Central memory CD8-positive, alpha-beta T cell (primary cell): ENCODE measurements at regions not wholly inside any gene's neighbourhood (a gene's known extent, or its start where the extent isn't known, plus 50 kb on each side); places are given as distances from the start of the nearest gene placed in this dataset.

ENCODE experiments used
- ATAC-seq: fragments of 150-1000 bp; cut with Tn5 transposase; replicated peaks from 2 replicates; pipeline ENCODE4 v1.10.0; 2022; ENCODE audit warnings: mild to moderate bottlenecking, moderate FRiP score, moderate number of reproducible peaks; ENCODE audit not compliant: poor library complexity, severe bottlenecking; ENCODE audit errors: extremely low read depth
- DNase-seq, 2 donors: peaks; one replicate each; pipeline ENCODE4 v3.0.0; 2021; ENCODE audit warnings: low spot score in 2 of 2
- H3K27ac Mint-ChIP-seq: one replicate; pipeline ENCODE4 v1.8.0; 2022; ENCODE audit warnings: low read depth, mild to moderate bottlenecking, moderate library complexity, mixed read lengths
- H3K27me3 Mint-ChIP-seq: one replicate; pipeline ENCODE4 v1.8.0; 2022; ENCODE audit warnings: mixed read lengths
- H3K36me3 Mint-ChIP-seq: one replicate; pipeline ENCODE4 v1.8.0; 2022; ENCODE audit warnings: mild to moderate bottlenecking, moderate library complexity, mixed read lengths; ENCODE audit not compliant: insufficient read depth
- H3K4me1 Mint-ChIP-seq: one replicate; pipeline ENCODE4 v1.8.0; 2022; ENCODE audit warnings: mixed read lengths
- H3K4me3 Mint-ChIP-seq: one replicate; pipeline ENCODE4 v1.8.0; 2022; ENCODE audit warnings: mild to moderate bottlenecking, moderate library complexity, mixed read lengths
- H3K9me3 Mint-ChIP-seq: one replicate; pipeline ENCODE4 v1.8.0; 2022; ENCODE audit warnings: mixed read lengths

DNA sequence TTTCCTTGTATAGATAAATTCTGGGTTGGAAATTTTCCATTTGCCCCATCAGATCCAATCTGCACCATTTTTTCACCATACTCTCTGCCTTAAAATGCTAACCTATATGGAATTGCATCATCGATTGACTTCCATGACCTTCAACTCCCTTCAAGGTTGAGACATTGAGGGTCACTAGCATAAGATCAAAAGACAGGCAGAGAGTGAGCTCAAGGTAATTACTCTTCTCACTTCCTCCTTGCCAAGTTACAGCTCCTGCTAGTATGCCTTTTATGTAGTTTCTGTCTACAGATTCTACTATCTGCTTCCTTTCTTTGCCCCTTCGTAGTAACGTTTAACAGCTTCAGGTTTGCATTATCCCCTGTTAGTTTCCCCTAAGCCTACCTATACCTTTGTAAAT is 1127.7 kb upstream of the LRRTM3 start:
- no peak overlapping the region for H3K4me3 Mint-ChIP-seq
- H3K27ac Mint-ChIP-seq, result no peak overlapping the region
- peaks cover 11% of the 10 kb centered on the region for H3K9me3 Mint-ChIP-seq
- no peaks in the 10 kb centered on the region for H3K27me3 Mint-ChIP-seq
- DNase-seq (no peak), ATAC-seq (no peak)
- H3K4me1 Mint-ChIP-seq, result no peaks in the 10 kb centered on the region
- no peaks in the 10 kb centered on the region for H3K36me3 Mint-ChIP-seq

DNA sequence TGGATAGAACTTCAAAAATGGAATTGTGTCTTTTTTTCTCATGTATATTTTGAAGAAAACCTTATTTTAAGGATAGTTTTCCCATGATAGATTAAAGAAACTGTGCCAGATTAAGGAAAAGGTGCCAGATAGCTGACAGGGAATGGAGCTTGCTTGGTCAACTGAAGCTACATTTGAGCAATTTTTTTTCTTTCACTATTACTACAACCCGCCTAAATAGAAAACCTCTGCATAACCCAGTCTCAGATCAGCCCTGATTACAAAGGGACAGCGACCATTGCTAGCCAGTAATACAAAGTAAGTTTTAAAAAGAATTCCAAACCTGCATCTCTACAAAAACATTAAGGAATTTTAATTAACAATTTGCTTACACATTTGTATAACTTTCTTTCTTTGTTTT is 1123.4 kb upstream of the LRRTM3 start:
- Mint-ChIP-seq H3K4me3 (no peak overlapping the region), H3K4me1 (no peaks in the 10 kb centered on the region)

DNA sequence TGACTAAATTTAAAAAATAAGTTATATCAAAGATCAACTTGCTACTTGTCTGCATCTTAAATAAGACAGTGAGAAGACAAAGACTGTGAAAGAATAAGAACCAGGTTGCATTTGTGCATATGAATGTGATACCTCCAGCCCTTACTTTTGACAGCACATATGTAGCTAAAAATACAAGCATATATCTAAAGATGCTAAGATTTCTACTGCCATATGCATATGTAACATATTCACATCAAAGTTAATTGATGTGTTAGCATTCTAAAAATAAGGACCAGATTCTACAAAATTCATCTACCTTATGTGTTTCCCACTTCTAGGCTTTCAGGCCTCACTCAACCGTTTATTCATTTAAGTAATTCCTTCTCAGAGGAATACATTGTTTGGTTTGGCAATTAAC is 1120.3 kb upstream of the LRRTM3 start:
- Mint-ChIP-seq H3K27me3 (no peaks in the 10 kb centered on the region), H3K9me3 (peaks cover 13% of the 10 kb centered on the region), H3K27ac (no peak overlapping the region), H3K36me3 (no peaks in the 10 kb centered on the region), H3K4me3 (no peak overlapping the region), H3K4me1 (no peaks in the 10 kb centered on the region)
- ATAC-seq (no peak), DNase-seq (no peak)

More for the DNA sequence above, 1123.4 kb upstream of the LRRTM3 start:
- ATAC-seq (no peak), DNase-seq (no peak)
- H3K27me3 Mint-ChIP-seq, result no peaks in the 10 kb centered on the region
- H3K9me3 Mint-ChIP-seq, result peaks cover 10% of the 10 kb centered on the region
- H3K36me3 Mint-ChIP-seq, result no peaks in the 10 kb centered on the region
- no peak overlapping the region for H3K27ac Mint-ChIP-seq

DNA sequence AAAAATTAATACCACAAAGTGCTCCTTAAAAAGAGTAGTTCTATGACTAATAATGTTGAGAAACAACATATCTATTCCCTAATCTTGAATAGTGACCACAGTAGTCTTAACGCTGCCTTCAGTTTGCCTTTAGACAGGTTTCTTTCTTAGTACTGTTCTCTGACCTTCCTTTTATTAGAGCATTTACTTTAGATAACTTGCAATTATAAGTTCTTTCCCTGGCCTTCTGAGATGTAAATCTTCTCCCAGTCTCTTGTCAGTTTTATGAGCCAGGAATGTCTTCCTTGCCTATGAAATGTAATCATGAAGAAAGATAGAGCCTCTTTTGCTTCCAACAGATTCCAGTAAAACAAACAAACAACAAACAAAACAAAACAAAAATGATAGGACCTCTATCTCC is 1119.8 kb upstream of the LRRTM3 start:
- no peak for ATAC-seq
- no peaks in the 10 kb centered on the region for H3K36me3 Mint-ChIP-seq
- H3K4me1 Mint-ChIP-seq, result no peaks in the 10 kb centered on the region
- H3K9me3 Mint-ChIP-seq, result peaks cover 13% of the 10 kb centered on the region
- no peak overlapping the region for H3K27ac Mint-ChIP-seq
- no peaks in the 10 kb centered on the region for H3K27me3 Mint-ChIP-seq
- DNase-seq, result no peak
- no peak overlapping the region for H3K4me3 Mint-ChIP-seq

DNA sequence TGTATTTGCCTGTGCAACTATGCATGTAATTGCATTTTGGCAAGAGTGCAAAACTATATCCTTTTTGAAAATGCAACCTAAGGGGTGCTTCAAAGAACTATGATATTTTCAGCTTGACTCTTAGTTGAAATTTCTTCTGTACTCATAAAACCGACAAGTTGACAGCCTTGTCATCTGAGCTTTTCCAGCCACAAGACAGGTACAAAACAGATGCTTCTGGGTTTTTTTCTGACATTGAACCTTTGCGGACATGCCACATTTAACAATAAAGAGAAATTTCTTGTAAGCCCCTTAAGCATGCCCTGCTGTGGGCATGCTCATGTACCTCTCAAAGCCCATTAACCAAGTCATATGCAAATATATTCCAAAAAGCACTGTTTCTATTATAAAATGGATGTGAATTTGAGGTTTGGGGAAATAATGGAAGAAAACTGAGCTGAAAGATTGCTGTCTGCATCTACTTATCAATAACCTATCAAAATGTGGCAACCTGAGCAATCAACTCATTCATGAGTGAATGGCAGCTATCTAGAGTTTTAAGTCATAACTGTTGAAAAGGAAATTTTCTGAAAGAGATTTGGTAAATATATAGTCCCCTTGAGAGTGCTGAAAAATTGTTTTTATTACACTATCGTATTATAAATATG is 1117.0 kb upstream of the LRRTM3 start:
- Mint-ChIP-seq H3K4me3 (no peak overlapping the region), H3K27me3 (no peaks in the 10 kb centered on the region), H3K36me3 (no peaks in the 10 kb centered on the region), H3K4me1 (no peaks in the 10 kb centered on the region), H3K9me3 (peaks cover 13% of the 10 kb centered on the region), H3K27ac (no peak overlapping the region)
- ATAC-seq (no peak), DNase-seq (no peak)

DNA sequence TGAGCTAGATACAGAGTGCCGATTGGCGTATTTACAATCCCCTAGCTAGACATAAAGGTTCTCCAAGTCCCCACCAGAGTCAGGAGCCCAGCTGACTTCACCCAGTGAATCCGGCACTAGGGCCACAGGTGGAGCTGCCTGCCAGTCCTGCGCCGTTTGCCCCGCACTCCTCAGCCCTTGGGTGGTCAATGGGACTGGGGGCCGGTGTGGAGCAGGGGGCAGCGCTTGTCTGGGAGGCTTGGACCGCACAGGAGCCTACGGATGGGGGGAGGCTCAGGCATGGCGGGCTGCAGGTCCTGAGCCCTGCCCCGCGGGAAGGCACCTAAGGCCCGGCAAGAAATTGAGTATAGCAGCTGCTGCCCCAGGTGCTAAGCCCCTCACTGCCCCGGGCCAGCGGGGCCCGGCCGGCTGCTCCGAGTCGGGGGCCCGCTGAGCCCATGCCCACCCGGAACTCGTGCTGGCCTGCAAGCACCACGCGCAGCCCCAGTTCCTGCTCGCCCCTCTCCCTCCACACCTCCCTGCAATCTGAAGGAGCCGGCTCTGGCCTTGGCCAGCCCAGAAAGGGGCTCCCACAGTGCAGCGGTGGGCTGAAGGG is 1113.8 kb upstream of the LRRTM3 start:
- H3K4me1 Mint-ChIP-seq, result no peaks in the 10 kb centered on the region
- H3K9me3 Mint-ChIP-seq, result peaks cover 20% of the 10 kb centered on the region
- H3K4me3 Mint-ChIP-seq, result no peak overlapping the region

DNA sequence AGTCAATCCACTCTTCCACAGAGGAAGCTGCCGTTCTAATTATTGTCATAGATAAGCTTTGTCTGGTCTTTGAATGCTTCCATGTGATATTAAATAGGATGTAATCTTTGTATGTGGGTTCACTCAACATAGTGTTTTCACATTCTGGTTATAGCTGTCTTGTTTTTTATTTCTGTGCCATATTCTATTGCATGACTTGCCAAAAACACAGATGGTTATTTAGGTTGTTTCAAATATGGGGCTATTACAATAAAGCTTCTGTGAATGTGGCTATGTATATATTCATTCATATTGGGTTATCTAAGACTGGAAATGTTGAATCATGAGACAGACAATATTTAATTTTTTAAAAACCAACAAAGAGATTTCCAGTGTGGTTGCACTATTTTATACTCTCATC is 1109.3 kb upstream of the LRRTM3 start:
- ATAC-seq (no peak), DNase-seq (no peak)
- H3K36me3 Mint-ChIP-seq, result no peaks in the 10 kb centered on the region
- no peak overlapping the region for H3K27ac Mint-ChIP-seq
- H3K4me1 Mint-ChIP-seq, result no peaks in the 10 kb centered on the region
- H3K4me3 Mint-ChIP-seq, result no peak overlapping the region
- H3K9me3 Mint-ChIP-seq, result peaks cover 13% of the 10 kb centered on the region
- H3K27me3 Mint-ChIP-seq, result no peaks in the 10 kb centered on the region

More for the DNA sequence above, 1113.8 kb upstream of the LRRTM3 start:
- ATAC-seq (no peak), DNase-seq (no peak)
- Mint-ChIP-seq H3K36me3 (no peaks in the 10 kb centered on the region), H3K27me3 (no peaks in the 10 kb centered on the region), H3K27ac (no peak overlapping the region)

DNA sequence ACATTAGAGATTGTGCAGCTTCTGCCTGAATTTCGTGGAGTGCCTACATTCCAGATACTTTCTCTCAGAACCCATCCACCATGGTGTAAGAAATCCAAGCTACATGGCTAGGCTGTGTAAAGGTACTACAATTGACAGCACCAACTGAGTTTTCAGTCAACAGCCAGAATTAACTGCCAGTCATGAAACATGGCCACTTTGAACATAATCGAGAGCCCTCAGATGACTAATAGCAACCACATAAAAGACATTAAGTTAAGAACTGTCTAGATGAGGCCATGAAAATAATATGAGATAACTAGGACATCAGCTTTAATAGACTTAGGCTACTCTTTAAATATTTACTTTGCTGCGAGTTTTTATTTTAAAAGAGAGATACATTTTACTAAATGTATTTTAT is 1106.8 kb upstream of the LRRTM3 start:
- Mint-ChIP-seq H3K27me3 (no peaks in the 10 kb centered on the region), H3K4me3 (no peak overlapping the region), H3K27ac (no peak overlapping the region), H3K36me3 (no peaks in the 10 kb centered on the region), H3K9me3 (peaks cover 13% of the 10 kb centered on the region), H3K4me1 (no peaks in the 10 kb centered on the region)
- DNase-seq, result no peak
- ATAC-seq, result no peak

DNA sequence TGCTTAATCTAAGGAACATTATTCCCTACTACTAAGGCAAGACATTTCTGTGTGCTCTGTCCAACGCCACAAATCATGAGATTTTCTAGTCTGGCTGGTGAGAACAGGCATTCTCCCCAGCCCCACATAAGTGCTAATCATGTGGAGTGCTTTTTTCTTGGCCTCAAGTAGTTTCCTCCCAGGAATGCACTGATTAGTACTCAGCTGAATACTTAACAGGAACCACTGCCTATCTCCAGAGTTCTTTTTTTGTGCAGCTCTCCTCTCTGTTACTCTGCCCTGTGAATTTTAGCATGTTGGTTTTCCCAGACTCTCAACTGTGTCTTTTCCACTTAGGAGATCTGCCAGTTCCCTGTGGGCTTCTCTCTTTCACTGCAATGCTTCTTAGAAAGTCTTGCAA is 1098.5 kb upstream of the LRRTM3 start:
- DNase-seq (no peak), ATAC-seq (no peak)
- Mint-ChIP-seq H3K4me1 (no peaks in the 10 kb centered on the region), H3K4me3 (no peak overlapping the region), H3K27ac (no peak overlapping the region), H3K27me3 (no peaks in the 10 kb centered on the region), H3K9me3 (peaks cover 6% of the 10 kb centered on the region), H3K36me3 (no peaks in the 10 kb centered on the region)

DNA sequence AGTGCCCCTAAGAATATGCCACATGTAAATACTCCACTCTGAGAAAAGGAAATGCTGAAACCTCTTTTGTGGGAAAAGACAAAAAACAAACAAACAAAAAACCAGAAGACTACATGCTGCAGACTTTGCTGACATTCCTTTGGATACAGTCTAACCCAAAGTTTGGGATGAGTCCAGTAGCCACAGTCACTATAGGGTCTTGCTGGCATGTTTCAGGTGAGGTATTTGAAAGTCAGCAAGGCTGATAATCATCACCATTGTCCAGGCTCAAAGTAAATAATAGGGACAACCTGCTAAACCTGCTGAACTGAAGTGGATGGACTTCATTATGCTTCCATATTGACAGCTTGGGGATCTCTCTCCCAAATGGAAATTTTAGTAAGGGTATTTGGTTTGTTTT is 1087.0 kb upstream of the LRRTM3 start:
- Mint-ChIP-seq H3K27ac (no peak overlapping the region), H3K4me1 (no peaks in the 10 kb centered on the region), H3K4me3 (no peak overlapping the region), H3K27me3 (no peaks in the 10 kb centered on the region), H3K9me3 (peaks cover 16% of the 10 kb centered on the region), H3K36me3 (peaks cover 1% of the 10 kb centered on the region)
- no peak for DNase-seq
- no peak for ATAC-seq

DNA sequence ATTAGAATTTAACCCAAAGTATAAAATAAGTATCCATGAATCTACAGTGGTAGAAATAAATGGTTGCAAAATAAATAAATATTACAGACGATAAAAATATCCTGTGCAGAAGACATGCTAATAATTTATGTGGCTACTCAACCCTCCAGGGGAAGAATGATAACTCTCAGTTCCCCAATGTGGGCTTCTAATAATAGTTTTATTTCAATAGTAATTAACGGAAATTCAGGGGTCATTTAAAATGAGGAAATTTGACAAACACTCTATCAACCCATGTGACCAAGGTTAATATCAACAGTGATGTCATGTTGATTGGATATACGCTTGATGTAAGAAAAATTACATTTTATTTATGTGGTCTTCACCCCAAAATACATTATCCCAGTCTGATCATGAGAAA is 1082.6 kb upstream of the LRRTM3 start:
- Mint-ChIP-seq H3K4me1 (no peaks in the 10 kb centered on the region), H3K9me3 (peaks cover 21% of the 10 kb centered on the region), H3K36me3 (peaks cover 1% of the 10 kb centered on the region), H3K4me3 (no peak overlapping the region), H3K27me3 (no peaks in the 10 kb centered on the region), H3K27ac (no peak overlapping the region)
- no peak for DNase-seq
- ATAC-seq, result no peak

DNA sequence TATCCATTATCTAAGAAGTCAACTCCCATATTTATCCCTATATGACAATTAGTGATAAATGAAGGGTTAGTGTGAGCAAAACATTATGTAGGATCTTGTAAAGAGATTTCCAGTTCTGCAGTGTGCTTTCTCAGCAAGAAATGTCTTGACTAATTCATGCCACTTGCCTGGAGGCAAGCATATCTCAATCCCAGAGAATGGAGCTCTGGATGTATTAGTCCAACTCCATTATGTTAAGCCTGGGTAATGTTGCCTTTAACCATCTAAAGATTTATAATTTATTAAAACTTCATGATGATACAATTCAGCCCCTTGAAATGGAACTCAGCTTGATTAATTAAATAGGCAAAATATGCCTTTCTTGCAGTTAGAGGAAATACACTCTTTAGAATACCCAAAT is 1079.9 kb upstream of the LRRTM3 start:
- Mint-ChIP-seq H3K9me3 (peaks cover 20% of the 10 kb centered on the region), H3K27me3 (no peaks in the 10 kb centered on the region), H3K4me3 (no peak overlapping the region), H3K36me3 (no peaks in the 10 kb centered on the region), H3K27ac (no peak overlapping the region), H3K4me1 (no peaks in the 10 kb centered on the region)
- ATAC-seq, result no peak
- DNase-seq, result no peak

DNA sequence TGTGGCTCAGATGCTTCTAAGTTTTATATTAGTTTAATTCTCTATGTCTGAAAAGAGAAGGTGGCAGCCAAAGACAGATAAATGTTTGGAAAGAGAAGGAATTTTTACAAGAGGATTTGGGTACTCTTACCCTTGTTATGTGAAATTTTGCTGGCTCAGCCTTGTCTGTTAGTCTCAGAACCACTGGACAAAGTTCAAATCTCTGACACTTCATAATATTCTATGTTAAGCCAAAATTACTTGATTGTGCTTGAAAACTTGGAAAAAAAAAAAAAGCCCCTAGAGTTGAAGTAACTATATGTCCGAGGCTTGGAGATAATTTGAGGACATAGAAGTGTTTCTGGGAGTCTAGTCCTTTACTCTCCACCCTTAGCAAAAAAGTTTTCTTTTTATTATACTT is 1079.3 kb upstream of the LRRTM3 start:
- DNase-seq, result no peak
- Mint-ChIP-seq H3K36me3 (no peaks in the 10 kb centered on the region), H3K27me3 (no peaks in the 10 kb centered on the region), H3K27ac (no peak overlapping the region), H3K4me3 (no peak overlapping the region), H3K4me1 (no peaks in the 10 kb centered on the region), H3K9me3 (peaks cover 20% of the 10 kb centered on the region)
- ATAC-seq, result no peak
